SU-DHL-6 (cell line): ENCODE measurements at regions not wholly inside any gene's neighbourhood (a gene's known extent, or its start where the extent isn't known, plus 50 kb on each side); places are given as distances from the start of the nearest gene placed in this dataset.

Source experiments
- EZH2phosphoT487 ChIP-seq: fragments of 200-600 bp; sonication (generic), shearing (Covaris generic); conservative IDR thresholded peaks from 2 replicates; pipeline ENCODE4 v1.6.1; 2018; ENCODE audit warnings: mild to moderate bottlenecking, antibody characterized with exemption, low read length, moderate library complexity, mixed read lengths
- TF ChIP-seq, protein P1 (sequence below): fragments of 200-600 bp; sonication (generic); IDR thresholded peaks from one replicate; pipeline ENCODE4 v1.5.1; 2017; ENCODE audit warnings: antibody characterized with exemption, mild to moderate bottlenecking, low read length, moderate library complexity; ENCODE audit not compliant: insufficient read depth, poor library complexity, severe bottlenecking

DNA sequence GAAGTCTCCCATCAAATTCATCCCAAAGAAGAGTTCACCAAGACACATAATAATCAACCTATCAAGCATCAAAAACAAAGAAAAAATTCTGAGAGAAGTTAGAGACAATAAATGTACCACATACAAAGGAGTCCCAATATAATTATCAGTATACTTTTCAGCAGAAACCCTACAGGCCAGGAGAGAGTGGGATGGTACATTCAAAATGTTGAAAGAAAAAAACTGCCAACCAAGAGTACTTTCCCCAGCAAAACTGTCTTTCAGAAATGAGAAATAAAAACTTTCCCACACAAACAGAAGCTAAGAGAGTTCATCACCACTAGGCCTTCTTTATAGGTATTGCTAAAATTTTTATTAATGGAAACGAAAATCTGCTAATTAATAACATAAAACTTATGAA is 164.4 kb upstream of the LNX1 start:
- TF ChIP-seq, protein P1, sequence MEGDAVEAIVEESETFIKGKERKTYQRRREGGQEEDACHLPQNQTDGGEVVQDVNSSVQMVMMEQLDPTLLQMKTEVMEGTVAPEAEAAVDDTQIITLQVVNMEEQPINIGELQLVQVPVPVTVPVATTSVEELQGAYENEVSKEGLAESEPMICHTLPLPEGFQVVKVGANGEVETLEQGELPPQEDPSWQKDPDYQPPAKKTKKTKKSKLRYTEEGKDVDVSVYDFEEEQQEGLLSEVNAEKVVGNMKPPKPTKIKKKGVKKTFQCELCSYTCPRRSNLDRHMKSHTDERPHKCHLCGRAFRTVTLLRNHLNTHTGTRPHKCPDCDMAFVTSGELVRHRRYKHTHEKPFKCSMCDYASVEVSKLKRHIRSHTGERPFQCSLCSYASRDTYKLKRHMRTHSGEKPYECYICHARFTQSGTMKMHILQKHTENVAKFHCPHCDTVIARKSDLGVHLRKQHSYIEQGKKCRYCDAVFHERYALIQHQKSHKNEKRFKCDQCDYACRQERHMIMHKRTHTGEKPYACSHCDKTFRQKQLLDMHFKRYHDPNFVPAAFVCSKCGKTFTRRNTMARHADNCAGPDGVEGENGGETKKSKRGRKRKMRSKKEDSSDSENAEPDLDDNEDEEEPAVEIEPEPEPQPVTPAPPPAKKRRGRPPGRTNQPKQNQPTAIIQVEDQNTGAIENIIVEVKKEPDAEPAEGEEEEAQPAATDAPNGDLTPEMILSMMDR = no peak
- no peak for TF ChIP-seq EZH2phosphoT487
